Mesendoderm (in vitro differentiated cells): ENCODE measurements at regions not wholly inside any gene's neighbourhood (a gene's known extent, or its start where the extent isn't known, plus 50 kb on each side); places are given as distances from the start of the nearest gene placed in this dataset.

Experiments
- DNase-seq: peaks from one replicate; pipeline ENCODE4 v3.0.0; 2013
- H2AK5ac ChIP-seq: 2 replicates; pipeline ENCODE4 v1.6.1; 2013; ENCODE audit warnings: low read length, inconsistent platforms
- H2BK120ac ChIP-seq: 2 replicates; pipeline ENCODE4 v1.6.1; 2013; ENCODE audit warnings: low read depth, mild to moderate bottlenecking, low read length, moderate library complexity, mixed read lengths
- H2BK15ac ChIP-seq: replicated peaks from 2 replicates; pipeline ENCODE4 v1.6.1; 2013; ENCODE audit warnings: low read depth, mild to moderate bottlenecking, moderate library complexity
- H2BK5ac ChIP-seq: 2 replicates; pipeline ENCODE4 v1.6.1; 2013; ENCODE audit warnings: low read length, inconsistent platforms
- H3K18ac ChIP-seq: 2 replicates; pipeline ENCODE4 v1.6.1; 2013; ENCODE audit warnings: mild to moderate bottlenecking, low read length, mixed read lengths
- H3K23ac ChIP-seq: one replicate; pipeline ENCODE4 v1.6.1; 2013; ENCODE audit warnings: low read length
- H3K27ac ChIP-seq: 2 replicates; pipeline ENCODE4 v1.5.1; 2013; ENCODE audit warnings: low read depth, mild to moderate bottlenecking, inconsistent platforms, low read length, moderate library complexity
- H3K27me3 ChIP-seq: 2 replicates; pipeline ENCODE4 v1.6.1; 2013; ENCODE audit warnings: low read length, control low read depth, mild to moderate bottlenecking, inconsistent platforms; ENCODE audit not compliant: insufficient read depth, poor library complexity
- H3K36me3 ChIP-seq: 2 replicates; pipeline ENCODE4 v1.6.1; 2013; ENCODE audit warnings: low read length, inconsistent platforms; ENCODE audit not compliant: control insufficient read depth, insufficient read depth
- H3K4ac ChIP-seq: one replicate; pipeline ENCODE4 v1.6.1; 2013; ENCODE audit warnings: low read depth, mild to moderate bottlenecking, low read length, moderate library complexity
- H3K4me1 ChIP-seq: 2 replicates; pipeline ENCODE4 v1.6.1; 2013; ENCODE audit warnings: low read depth, low read length, inconsistent platforms; ENCODE audit not compliant: control insufficient read depth
- H3K4me2 ChIP-seq: 2 replicates; pipeline ENCODE4 v1.6.1; 2013; ENCODE audit warnings: low read length
- H3K4me3 ChIP-seq: 2 replicates; pipeline ENCODE4 v1.5.1; 2013; ENCODE audit warnings: mild to moderate bottlenecking, low read length
- H3K56ac ChIP-seq: one replicate; pipeline ENCODE4 v1.6.1; 2013; ENCODE audit warnings: low read length
- H3K79me1 ChIP-seq: 2 replicates; pipeline ENCODE4 v1.6.1; 2013; ENCODE audit warnings: low read length, inconsistent platforms
- H3K79me2 ChIP-seq: 2 replicates; pipeline ENCODE4 v1.6.1; 2013; ENCODE audit warnings: mild to moderate bottlenecking, low read length; ENCODE audit not compliant: control insufficient read depth, insufficient read depth
- H3K9ac ChIP-seq: 2 replicates; pipeline ENCODE4 v1.6.1; 2013; ENCODE audit warnings: low read length, inconsistent platforms
- H4K5ac ChIP-seq: one replicate; pipeline ENCODE4 v1.6.1; 2013; ENCODE audit warnings: low read length
- H4K8ac ChIP-seq: one replicate; pipeline ENCODE4 v1.6.1; 2013; ENCODE audit warnings: low read depth, mild to moderate bottlenecking, control low read depth, low read length, moderate library complexity
- WGBS: extraction: QIAGEN DNeasy Blood & Tissue Kit; methylation state at CpG from one replicate; pipeline ENCODE4 v1.1.7; 2013; ENCODE audit warnings: low lambda C conversion rate, missing lambda C conversion rate; ENCODE audit not compliant: insufficient coverage; ENCODE audit errors: extremely low coverage; 5-methylcytosine and 5-hydroxymethylcytosine counted together

DNA sequence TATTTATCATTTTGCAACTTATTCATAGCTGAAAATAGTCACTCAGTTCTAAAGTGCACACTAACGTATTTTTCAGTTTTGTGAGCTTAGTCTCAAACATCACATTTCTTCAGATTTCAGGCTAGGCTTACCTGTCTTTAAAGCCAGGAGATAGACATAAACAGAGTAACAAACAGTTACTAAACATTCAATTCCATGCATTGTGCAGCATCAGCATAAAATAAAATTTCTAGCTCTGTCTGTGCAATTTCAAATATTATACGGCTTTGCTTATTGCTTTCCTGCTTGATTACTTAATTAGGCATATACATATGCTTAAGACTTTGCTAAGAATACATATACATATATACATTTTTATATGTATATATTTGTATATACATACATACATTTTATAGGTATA, 637.0 kb downstream of the NR4A2 start:
- H2BK120ac ChIP-seq, result no peak overlapping the region
- no peak overlapping the region for H4K5ac ChIP-seq
- no peak overlapping the region for H3K4me2 ChIP-seq
- H3K56ac ChIP-seq, result no peak overlapping the region
- no peak for DNase-seq
- WGBS, result no CpG with 5 or more reads among the region's 2 CpGs
- no peak overlapping the region for H3K23ac ChIP-seq
- H2AK5ac ChIP-seq, result no peak overlapping the region
- no peak overlapping the region for H4K8ac ChIP-seq
- no peak overlapping the region for H3K18ac ChIP-seq
- H3K4ac ChIP-seq, result no peak overlapping the region
- no peak overlapping the region for H2BK15ac ChIP-seq
- H3K79me1 ChIP-seq, result no peaks in the 10 kb centered on the region
- no peaks in the 10 kb centered on the region for H3K79me2 ChIP-seq
- H2BK5ac ChIP-seq, result no peak overlapping the region
- H3K4me1 ChIP-seq, result no peaks in the 10 kb centered on the region
- no peaks in the 10 kb centered on the region for H3K36me3 ChIP-seq
- H3K27me3 ChIP-seq, result no peaks in the 10 kb centered on the region
- H3K27ac ChIP-seq, result no peak overlapping the region
- no peak overlapping the region for H3K4me3 ChIP-seq
- H3K9ac ChIP-seq, result no peak overlapping the region

DNA sequence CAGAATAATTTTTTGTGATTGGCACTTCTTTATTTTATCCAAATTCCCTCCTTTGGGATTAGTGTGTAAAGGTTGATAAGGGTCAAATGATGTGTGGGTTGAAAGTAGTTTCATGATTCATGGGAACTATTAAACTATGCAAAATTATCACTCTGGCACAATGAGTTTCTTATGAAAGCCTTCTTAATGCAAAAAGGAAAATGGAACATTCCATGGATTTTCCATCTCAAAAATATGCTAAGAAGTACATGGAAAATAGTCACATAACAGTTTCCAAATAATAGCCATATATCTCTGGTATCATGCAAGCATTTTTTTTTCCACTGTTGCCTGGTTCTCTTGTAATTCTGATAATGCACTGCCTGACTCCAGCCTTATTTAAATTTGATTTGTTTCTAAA, 639.7 kb downstream of the NR4A2 start:
- Histone ChIP-seq H3K79me1 (no peaks in the 10 kb centered on the region), H3K4me2 (no peak overlapping the region)

DNA sequence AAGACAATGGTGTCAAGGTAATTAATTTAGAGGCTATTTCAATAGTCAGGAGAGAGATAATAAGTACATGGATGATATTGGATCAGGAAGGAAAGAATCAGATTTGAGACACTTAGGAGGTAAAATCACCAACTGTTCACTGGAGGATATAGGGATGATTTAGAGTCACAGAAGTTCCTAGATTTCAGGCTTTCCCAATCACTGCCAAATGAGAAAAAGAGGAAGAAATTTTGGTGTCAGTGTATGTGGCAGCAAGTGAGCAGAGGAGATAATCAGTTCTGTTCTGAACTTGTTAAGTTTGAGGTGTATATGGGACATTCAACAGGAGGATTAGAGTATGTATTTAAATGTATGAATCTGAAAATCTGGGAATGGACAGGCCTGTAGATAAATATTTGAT, 640.4 kb downstream of the NR4A2 start:
- Histone ChIP-seq H2AK5ac (no peak overlapping the region), H3K27ac (no peak overlapping the region), H3K27me3 (no peaks in the 10 kb centered on the region), H3K23ac (no peak overlapping the region), H3K79me2 (no peaks in the 10 kb centered on the region), H3K4me3 (no peak overlapping the region), H2BK15ac (no peak overlapping the region), H3K9ac (no peak overlapping the region), H4K5ac (no peak overlapping the region), H3K4ac (no peak overlapping the region), H3K4me1 (no peaks in the 10 kb centered on the region), H2BK120ac (no peak overlapping the region), H3K79me1 (no peaks in the 10 kb centered on the region), H2BK5ac (no peak overlapping the region), H3K18ac (no peak overlapping the region), H3K56ac (no peak overlapping the region), H3K4me2 (no peak overlapping the region), H4K8ac (no peak overlapping the region), H3K36me3 (no peaks in the 10 kb centered on the region)
- DNase-seq, result peak; percentile 13

More for the DNA sequence above, 639.7 kb downstream of the NR4A2 start:
- Histone ChIP-seq H3K18ac (no peak overlapping the region), H4K5ac (no peak overlapping the region), H2BK15ac (no peak overlapping the region), H2AK5ac (no peak overlapping the region), H4K8ac (no peak overlapping the region), H3K4ac (no peak overlapping the region), H3K79me2 (no peaks in the 10 kb centered on the region), H3K4me3 (no peak overlapping the region), H3K4me1 (no peaks in the 10 kb centered on the region), H3K9ac (no peak overlapping the region), H3K27me3 (no peaks in the 10 kb centered on the region), H2BK120ac (no peak overlapping the region), H2BK5ac (no peak overlapping the region), H3K36me3 (no peaks in the 10 kb centered on the region), H3K27ac (no peak overlapping the region), H3K56ac (no peak overlapping the region), H3K23ac (no peak overlapping the region)
- DNase-seq, result no peak

DNA sequence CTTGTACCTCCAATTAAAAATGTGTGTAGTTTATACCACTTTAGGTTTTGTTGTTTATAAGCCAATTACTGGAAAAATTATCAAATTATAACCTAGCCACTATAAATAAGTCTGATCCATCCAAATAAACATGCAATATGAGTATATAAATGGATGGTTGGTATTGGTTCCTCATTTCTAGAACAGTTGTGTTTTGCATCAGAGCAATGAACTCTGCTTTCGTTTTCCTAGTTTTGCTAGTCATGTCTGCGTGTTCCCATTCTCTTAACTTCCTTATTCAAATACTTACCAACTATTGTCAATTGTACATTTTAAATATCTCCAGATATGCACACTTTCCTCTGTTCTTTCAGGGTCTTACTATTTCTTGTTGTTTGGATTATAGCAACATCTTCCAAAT, 641.7 kb downstream of the NR4A2 start:
- Histone ChIP-seq H3K27me3 (no peaks in the 10 kb centered on the region), H2AK5ac (no peak overlapping the region), H3K27ac (no peak overlapping the region), H3K9ac (no peak overlapping the region), H3K23ac (no peak overlapping the region), H3K56ac (no peak overlapping the region), H3K79me1 (no peaks in the 10 kb centered on the region), H4K8ac (no peak overlapping the region), H3K18ac (no peak overlapping the region), H3K4ac (no peak overlapping the region), H2BK120ac (no peak overlapping the region), H3K36me3 (no peaks in the 10 kb centered on the region), H3K79me2 (no peaks in the 10 kb centered on the region), H3K4me3 (no peak overlapping the region), H2BK5ac (no peak overlapping the region), H3K4me2 (no peak overlapping the region), H2BK15ac (no peak overlapping the region), H4K5ac (no peak overlapping the region), H3K4me1 (no peaks in the 10 kb centered on the region)
- DNase-seq, result no peak
- WGBS, result no CpG with 5 or more reads among the region's 2 CpGs

DNA sequence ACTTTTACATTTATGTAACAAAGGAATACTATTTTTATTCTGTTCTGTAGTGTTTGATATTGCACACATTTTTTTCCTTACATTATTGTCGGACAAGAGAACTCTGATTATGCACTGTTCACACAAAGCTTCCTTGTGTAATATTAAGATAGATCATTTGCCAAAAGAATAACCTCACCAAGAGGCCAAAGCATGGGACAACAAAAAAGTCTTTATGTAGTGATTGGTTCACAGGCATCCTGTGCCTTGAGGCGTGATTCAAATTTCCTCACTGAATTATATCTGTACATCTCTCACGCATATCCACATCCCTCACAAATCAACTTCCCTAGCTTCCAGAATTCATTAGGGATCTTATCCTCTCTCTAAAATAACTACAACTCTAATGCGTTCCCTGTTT, 642.7 kb downstream of the NR4A2 start:
- WGBS, result 100% methylated on average over 1 of the region's 4 CpGs
- Histone ChIP-seq H3K23ac (no peak overlapping the region), H3K27me3 (no peaks in the 10 kb centered on the region), H2BK5ac (no peak overlapping the region), H3K4me2 (no peak overlapping the region), H3K79me2 (no peaks in the 10 kb centered on the region), H3K18ac (no peak overlapping the region), H2BK120ac (no peak overlapping the region), H3K4me3 (no peak overlapping the region), H3K36me3 (no peaks in the 10 kb centered on the region), H3K4me1 (no peaks in the 10 kb centered on the region), H2AK5ac (no peak overlapping the region), H2BK15ac (no peak overlapping the region), H3K9ac (no peak overlapping the region), H4K8ac (no peak overlapping the region), H3K4ac (no peak overlapping the region), H3K56ac (no peak overlapping the region), H3K79me1 (no peaks in the 10 kb centered on the region), H3K27ac (no peak overlapping the region), H4K5ac (no peak overlapping the region)
- no peak for DNase-seq

DNA sequence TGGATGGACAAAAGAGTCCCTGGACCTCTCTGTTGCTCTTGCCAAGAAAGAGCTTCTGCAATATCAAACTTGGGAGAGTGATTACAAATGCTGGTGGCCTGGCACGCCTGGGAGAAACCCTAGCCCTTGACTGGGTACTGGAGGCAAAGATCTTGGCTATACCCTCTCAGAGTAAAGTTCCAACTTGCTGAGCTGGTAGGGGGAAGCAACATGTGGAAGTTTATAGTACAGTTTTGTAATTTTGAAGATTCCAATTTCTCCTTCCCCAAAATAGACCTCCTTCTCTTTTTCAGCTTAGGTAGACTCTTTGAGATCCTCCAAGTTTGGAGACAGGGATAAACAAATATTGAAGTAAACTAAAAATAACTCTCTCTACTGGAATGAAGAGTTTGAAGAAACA, 645.3 kb downstream of the NR4A2 start:
- no peak overlapping the region for H2AK5ac ChIP-seq
- no peak overlapping the region for H3K9ac ChIP-seq
- H3K79me1 ChIP-seq, result no peaks in the 10 kb centered on the region
- no peak overlapping the region for H3K4me3 ChIP-seq
- H4K5ac ChIP-seq, result no peak overlapping the region
- H3K18ac ChIP-seq, result no peak overlapping the region
- no peak overlapping the region for H3K27ac ChIP-seq
- H3K79me2 ChIP-seq, result no peaks in the 10 kb centered on the region
- H2BK120ac ChIP-seq, result no peak overlapping the region
- H3K23ac ChIP-seq, result no peak overlapping the region
- H4K8ac ChIP-seq, result no peak overlapping the region
- H2BK15ac ChIP-seq, result no peak overlapping the region
- H3K56ac ChIP-seq, result no peak overlapping the region
- no peak overlapping the region for H3K4ac ChIP-seq
- H3K27me3 ChIP-seq, result no peaks in the 10 kb centered on the region
- H2BK5ac ChIP-seq, result no peak overlapping the region
- WGBS, result no CpG with 5 or more reads among the region's 1 CpG
- no peak overlapping the region for H3K4me2 ChIP-seq
- no peaks in the 10 kb centered on the region for H3K4me1 ChIP-seq
- DNase-seq, result no peak
- no peaks in the 10 kb centered on the region for H3K36me3 ChIP-seq
